ENCODE measurements at regions not wholly inside any gene's neighbourhood (a gene's known extent, or its start where the extent isn't known, plus 50 kb on each side); places are given as distances from the start of the nearest gene placed in this dataset.
"Not testable (repeated sequence)": the region's sequence is repeated elsewhere in the genome, so short reads cannot be mapped to it uniquely, and the experiment has no call there.

GRCh38 chr6:145574269-145574668, 161.1 kb downstream of the EPM2A start:
- not testable (repeated sequence) for TF ChIP-seq CTCF (conservative IDR thresholded peaks at IDR 0.05; ENCODE audit: low read depth, low read length); EZH2 (IDR thresholded peaks at IDR 0.05; ENCODE audit: borderline replicate concordance, low read depth, low read length, poor library complexity, severe bottlenecking)
